Fibroblast of pulmonary artery (primary cell): ENCODE measurements at regions not wholly inside any gene's neighbourhood (a gene's known extent, or its start where the extent isn't known, plus 50 kb on each side); places are given as distances from the start of the nearest gene placed in this dataset.

ENCODE experiments used
- DNase-seq: peaks from one replicate; pipeline ENCODE4 v3.0.0-alpha.2; 2010; ENCODE audit warnings: low read depth
- H3K4me3 ChIP-seq: replicated peaks from 2 replicates; pipeline ENCODE4 v1.5.1; 2011; ENCODE audit warnings: low read depth, mild to moderate bottlenecking, control low read depth, low read length, moderate library complexity
- TF ChIP-seq, protein P1 (sequence below): IDR thresholded peaks from 2 replicates; pipeline ENCODE4 v1.5.1; 2011; ENCODE audit warnings: mild to moderate bottlenecking, control low read depth, low read length, inconsistent platforms; ENCODE audit errors: missing control alignments

DNA sequence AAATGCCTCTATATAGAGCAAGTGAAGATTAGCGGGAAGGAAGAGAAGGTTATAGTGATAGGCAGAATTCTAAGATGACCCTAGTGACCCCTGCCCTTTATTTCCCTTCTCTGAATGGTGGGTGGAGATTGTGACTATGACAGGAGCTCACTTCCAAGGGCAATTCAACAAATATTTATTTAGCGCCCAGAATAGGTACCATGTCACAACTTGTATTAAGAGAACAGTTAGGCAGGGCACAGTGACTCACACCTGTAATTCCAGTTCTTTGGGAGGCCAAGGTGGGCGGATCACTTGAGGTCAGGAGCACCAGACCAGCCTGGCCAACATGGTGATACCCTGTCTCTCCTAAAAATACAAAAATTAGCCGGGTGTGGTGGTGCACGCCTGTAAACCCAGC is 236.0 kb upstream of the POGK start:
- TF ChIP-seq, protein P1, sequence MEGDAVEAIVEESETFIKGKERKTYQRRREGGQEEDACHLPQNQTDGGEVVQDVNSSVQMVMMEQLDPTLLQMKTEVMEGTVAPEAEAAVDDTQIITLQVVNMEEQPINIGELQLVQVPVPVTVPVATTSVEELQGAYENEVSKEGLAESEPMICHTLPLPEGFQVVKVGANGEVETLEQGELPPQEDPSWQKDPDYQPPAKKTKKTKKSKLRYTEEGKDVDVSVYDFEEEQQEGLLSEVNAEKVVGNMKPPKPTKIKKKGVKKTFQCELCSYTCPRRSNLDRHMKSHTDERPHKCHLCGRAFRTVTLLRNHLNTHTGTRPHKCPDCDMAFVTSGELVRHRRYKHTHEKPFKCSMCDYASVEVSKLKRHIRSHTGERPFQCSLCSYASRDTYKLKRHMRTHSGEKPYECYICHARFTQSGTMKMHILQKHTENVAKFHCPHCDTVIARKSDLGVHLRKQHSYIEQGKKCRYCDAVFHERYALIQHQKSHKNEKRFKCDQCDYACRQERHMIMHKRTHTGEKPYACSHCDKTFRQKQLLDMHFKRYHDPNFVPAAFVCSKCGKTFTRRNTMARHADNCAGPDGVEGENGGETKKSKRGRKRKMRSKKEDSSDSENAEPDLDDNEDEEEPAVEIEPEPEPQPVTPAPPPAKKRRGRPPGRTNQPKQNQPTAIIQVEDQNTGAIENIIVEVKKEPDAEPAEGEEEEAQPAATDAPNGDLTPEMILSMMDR = no peak

GRCh38 chr1:166605137-166605536 is 234.1 kb upstream of the POGK start:
- TF ChIP-seq, protein P1 = no peak
- H3K4me3 ChIP-seq = no peak overlapping the region
- no peak for DNase-seq

More for the DNA sequence above, 236.0 kb upstream of the POGK start:
- H3K4me3 ChIP-seq = no peak overlapping the region
- no peak for DNase-seq

DNA sequence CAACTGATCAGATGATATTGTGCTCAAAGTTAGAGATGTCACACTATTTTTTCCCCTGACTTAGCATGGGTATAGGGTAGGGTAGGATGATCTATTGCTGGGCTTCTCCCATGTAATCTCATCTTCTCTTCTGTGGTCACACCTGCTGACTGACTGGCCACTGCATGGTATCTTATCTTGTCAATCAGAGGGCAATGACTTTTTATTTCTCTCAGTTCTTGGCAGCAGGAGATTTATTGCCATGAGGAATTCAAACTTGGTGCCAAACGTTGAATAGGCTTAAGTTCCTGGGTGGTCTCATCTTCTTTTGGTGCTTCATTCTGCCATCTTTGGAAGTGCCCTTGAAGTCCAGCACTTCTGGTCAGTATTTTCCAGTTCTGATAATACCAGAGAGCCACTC is 226.4 kb upstream of the POGK start:
- TF ChIP-seq, protein P1 = no peak
- no peak overlapping the region for H3K4me3 ChIP-seq
- no peak for DNase-seq

DNA sequence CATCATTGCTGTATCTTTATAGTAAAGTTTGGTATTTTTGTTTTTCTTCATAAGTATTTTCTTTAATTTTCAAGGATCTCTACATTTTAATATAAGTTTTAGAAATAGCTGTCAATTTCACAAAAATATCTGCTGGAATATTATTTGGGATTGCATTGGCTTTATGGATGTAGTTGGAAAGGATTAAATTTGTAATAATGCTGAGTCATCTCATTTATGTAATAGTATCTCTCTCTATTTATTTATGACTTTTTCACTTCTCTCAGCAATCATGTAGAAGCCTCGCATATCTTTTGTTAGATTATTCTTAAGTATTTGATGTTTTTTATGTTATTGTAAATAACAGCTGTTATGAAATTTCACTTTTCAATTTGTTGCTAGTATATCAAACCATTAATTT is 223.1 kb upstream of the POGK start:
- TF ChIP-seq, protein P1 = no peak
- no peak for DNase-seq
- no peak overlapping the region for H3K4me3 ChIP-seq

DNA sequence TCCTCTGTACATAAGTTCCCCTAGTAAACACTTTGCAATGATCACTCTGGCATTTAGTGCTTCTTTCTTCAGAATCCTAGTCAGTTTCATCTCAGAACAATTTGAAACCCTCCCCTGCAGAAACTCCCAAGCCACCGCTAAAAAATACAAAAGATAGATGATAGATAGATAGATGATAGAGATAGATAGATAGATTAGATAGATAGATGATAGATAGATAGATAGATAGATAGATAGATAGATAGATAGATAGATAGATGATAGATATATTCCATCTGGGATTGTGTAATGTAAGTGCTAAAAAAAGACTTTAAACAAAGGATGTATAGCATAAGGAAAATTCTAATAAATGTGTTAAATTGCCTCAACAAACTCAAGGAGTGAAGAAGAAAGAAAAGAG is 212.6 kb upstream of the POGK start:
- DNase-seq = no peak
- TF ChIP-seq, protein P1 = no peak
- H3K4me3 ChIP-seq = no peak overlapping the region

DNA sequence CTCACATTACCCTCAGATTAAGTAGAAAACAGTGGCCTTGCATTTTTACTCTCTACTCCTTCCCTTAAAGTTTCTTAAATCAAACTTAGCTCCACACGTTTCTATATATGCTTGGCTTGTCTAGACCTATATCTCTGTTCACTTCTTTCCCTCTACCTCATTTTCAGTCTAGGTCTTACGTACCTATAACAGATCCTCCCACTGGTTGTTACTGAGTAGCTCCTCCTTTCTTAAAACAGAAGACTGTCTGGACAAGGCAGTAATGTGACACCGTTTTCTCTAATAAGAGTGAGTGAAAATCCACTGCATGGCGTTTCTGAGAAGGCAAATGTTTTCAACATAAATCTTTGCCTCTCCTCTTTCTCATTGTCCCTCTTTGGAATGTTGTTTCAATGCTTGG is 211.7 kb upstream of the POGK start:
- DNase-seq = no peak
- TF ChIP-seq, protein P1 = no peak
- H3K4me3 ChIP-seq = no peak overlapping the region

DNA sequence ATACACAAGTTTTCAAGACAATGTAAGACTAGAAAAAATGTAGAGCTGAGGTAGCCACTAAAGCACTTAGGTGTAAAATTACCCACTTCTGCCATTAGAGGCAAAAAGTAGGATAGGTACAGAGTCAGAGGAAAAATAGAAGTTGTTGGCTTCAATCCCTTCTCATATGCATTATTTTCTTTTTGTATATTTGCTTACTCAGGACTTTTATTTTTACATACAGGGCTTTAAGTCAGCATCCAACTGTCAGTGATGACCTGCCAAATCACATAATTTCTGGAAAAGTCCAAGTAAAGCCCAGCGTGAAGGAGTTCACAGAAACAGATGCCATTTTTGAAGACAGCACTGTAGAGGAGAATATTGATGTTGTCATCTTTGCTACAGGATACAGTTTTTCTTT is 211.0 kb upstream of the POGK start:
- TF ChIP-seq, protein P1 = no peak
- no peak overlapping the region for H3K4me3 ChIP-seq
- DNase-seq = no peak
